AG20443 (cell line): ENCODE measurements at regions not wholly inside any gene's neighbourhood (a gene's known extent, or its start where the extent isn't known, plus 50 kb on each side); places are given as distances from the start of the nearest gene placed in this dataset.

ENCODE experiments used
- DNase-seq: peaks from one replicate; pipeline ENCODE4 v3.0.0; 2012; ENCODE audit warnings: low spot score, mixed read lengths

- no peak for DNase-seq
Observed at GRCh38 chr2:221102896-221103688, 469.0 kb downstream of the EPHA4 start.

DNA sequence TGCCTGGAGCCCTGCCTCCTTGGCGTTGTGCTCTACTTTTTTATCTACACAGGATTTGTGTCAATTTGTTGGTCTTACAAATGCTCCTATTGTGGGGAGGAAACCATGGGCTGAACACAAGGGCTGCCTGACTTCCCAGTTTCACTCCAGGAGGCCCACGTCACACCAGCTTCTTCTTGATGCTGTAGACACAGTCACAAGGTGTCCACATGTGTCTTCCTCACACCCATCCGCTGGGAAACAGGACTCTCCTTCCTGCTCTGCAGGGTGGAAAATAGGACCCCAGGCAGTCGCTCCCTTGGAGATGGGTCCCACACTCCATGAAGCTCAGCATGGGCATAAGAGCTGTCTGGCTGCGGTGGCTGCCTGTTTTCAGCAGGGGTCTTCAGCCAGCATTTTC, 468.2 kb downstream of the EPHA4 start:
- DNase-seq, result peak; percentile 17

GRCh38 chr2:221104361-221104811, 467.7 kb downstream of the EPHA4 start:
- DNase-seq, result peak; percentile 72

- no peak for DNase-seq
Observed at GRCh38 chr2:221106241-221106640, 465.9 kb downstream of the EPHA4 start.

GRCh38 chr2:221107424-221107823, 464.7 kb downstream of the EPHA4 start:
- no peak for DNase-seq

GRCh38 chr2:221109552-221109951, 462.6 kb downstream of the EPHA4 start:
- no peak for DNase-seq

GRCh38 chr2:221111739-221112138, 460.4 kb downstream of the EPHA4 start:
- no peak for DNase-seq

GRCh38 chr2:221112744-221113143, 459.4 kb downstream of the EPHA4 start:
- no peak for DNase-seq

DNA sequence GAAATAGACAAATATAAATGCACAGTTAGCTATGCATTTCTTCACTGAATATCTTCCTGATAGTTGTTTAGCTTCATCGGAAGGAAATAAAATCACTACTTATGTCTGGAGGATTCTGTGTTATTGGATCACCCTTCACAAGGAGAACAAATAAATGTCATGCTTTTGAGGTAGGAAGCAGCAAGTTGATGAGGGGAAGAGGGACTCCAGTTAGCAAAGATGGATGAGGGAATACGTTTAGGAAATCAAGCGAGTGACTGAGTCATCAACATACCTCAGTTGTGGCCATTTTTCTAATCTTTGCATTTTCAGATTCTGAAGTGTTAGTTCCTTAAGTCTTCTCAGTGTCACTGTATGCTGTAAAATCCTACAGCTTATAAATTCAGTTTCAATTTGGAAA, 456.2 kb downstream of the EPHA4 start:
- DNase-seq, result no peak

DNA sequence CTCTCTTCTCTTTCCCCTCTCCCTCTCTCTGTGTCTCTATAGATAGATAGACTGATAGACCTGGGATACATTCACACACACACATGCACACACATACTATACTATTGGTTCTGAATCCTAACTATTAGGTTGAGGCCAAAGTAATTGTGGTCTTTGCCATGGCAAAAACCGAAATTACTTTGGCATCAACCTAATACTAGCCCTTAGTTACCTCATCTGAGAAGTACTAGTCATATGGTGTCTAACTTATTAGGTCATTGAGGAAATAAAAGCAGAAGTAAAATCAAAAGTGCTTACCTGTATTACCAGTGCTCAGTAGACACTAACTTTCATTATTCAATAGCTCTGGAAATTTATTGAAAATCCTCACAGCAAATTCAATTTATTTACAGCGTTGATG, 451.5 kb downstream of the EPHA4 start:
- DNase-seq, result no peak

DNA sequence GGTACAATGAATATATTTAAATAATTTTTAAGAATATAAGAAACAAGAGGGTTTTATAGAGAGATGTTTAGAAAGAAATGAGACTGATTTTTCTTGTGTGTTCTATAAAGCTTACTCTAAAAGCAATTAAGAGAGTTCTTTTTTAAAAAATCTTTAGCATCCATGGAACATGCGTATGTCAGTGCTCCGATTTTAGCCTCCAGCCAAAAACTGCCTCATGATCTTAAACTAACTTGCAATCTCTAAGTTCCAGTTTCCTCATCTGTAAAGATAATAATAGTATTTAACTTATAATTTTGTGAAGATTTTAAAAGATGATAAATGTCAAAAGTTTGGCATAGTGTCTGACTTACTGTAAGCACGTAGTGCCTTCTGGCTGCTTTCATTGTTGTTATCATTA, 448.7 kb downstream of the EPHA4 start:
- no peak for DNase-seq

DNA sequence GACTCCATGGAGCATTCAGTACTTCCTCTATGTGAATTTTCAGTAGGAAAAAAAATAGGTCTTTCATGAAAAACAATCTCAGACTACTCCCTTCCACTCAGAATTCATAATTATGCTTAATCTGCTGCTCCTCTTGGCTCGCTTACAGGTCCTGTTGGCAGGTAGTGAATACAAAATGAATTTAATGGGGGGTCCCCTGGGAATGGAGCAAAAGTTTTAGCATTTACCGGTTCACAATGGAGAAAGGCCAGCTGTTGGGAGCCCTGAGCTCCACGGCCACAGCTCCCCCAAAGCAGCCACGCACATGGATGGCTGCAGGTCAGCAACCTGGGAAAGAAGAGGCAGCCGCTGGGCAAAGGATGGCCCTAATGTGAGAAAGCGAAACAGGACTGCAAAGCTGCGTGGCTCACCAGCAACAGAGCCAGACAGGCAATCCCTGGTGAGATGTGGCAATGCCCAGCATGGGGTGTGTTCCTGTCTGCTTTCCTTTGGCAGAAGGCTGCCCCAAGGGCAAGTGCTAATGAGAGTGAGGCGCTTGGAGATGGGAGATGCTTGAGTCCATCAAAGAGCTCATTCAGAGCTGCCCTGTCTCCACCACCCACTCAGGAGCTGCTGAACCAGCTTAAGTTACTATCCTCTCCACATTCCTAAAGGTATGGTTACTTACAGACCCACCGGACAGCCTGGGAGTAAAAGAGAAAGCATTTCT, 447.4 kb downstream of the EPHA4 start:
- DNase-seq, result peak; percentile 25

GRCh38 chr2:221125691-221126090, 446.4 kb downstream of the EPHA4 start:
- DNase-seq, result no peak

GRCh38 chr2:221129657-221130056, 442.4 kb downstream of the EPHA4 start:
- no peak for DNase-seq

DNA sequence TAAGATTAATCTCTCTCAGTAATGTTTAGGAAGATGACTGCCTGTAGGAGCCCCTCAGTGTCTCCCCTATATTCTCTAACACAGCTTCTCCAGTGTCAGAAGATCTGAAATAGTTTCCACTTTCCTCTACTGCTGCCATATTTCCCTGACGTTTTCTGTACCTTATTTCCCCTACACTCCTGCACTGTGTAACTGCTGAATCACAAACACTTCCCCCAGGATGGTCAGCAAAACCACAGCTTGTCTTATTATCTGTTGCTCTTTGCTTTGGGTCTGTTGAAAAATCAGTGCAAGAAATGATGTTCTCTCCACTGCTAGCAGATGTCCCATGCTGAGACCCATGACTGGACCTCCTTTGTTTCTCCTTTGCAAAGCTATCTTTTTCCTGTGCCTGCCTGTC, 441.7 kb downstream of the EPHA4 start:
- no peak for DNase-seq

DNA sequence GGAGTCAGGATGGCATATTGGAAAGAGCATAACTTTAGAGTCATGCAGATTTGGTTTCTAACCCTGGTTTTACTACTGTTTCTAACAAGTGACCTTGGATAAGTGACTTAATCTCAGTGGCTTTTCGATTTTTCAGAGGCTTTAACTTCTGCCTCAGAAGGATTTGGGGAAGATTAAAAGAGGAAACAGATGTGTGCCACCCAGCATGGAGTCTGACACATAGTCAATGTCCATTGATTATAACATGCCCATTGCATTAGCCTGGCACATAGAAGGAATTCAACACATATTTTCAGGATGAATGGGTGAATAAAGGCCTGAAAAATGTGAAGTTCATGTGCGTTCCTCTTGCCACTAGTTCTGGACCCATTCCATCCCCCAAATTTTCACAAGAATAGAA, 438.2 kb downstream of the EPHA4 start:
- peak; percentile 11 for DNase-seq

- no peak for DNase-seq
Observed at GRCh38 chr2:221134718-221135117, 437.4 kb downstream of the EPHA4 start.

DNA sequence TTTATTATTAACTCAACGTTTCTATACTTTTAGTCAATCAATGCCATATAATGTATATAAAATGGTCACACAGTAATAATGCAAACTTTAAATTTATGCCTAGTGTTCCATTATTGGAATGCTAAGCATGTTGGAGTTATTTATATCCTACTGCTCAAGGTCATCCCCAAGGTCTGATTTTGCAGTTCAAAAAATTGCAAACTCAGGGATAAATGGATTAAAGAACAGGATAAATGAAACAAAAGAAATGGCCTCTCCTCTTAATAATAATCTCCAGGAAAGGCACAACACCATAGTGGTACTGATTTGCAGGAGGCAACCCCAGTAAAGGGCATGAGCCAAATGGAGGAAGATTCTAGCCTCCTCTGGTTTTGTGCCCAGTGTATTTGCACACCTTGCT, 436.4 kb downstream of the EPHA4 start:
- DNase-seq, result no peak

- no peak for DNase-seq
Observed at GRCh38 chr2:221137385-221137784, 434.7 kb downstream of the EPHA4 start.

DNA sequence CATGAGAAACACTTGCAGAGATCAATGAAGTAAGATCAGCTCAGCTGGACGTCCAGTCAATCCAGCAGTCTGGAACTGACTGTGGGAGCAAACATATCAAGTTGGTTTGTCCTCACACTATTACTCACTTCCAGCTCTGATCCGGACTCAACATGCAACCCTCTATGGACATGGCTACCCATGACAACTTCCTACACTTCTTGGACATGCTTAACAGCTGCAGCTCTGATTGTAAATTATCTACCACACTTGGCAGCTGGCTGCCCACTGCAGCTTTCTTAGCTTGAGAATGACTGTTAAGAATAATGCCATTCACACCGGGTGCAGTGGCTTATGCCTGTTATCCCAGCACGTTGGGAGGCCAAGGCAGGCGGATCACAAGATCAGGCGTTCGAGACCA, 429.8 kb downstream of the EPHA4 start:
- no peak for DNase-seq

GRCh38 chr2:221143231-221143630, 428.9 kb downstream of the EPHA4 start:
- DNase-seq, result no peak

GRCh38 chr2:221144909-221145308, 427.2 kb downstream of the EPHA4 start:
- no peak for DNase-seq

DNA sequence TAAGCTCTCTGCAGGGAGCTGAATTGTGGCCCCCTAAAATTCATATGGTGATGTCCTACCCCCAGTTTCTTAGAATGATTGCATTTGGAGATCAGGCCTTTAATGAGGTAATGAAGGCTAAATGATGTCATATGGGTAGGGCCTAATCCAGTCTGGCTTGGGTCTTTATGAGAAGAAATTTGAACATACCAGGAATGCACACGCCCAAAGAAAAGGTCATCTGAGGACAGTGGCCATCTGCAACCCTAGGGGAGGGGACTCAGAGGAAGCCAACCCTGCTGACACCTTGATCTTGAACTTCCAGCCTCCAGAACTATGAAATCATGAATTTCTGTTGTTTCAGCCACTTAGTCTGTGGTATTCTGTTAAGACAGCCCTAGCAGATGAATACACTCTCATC, 426.7 kb downstream of the EPHA4 start:
- no peak for DNase-seq

GRCh38 chr2:221153226-221153625, 418.9 kb downstream of the EPHA4 start:
- DNase-seq, result no peak
